Femur (tissue), 1 donor: ENCODE measurements at regions not wholly inside any gene's neighbourhood (a gene's known extent, or its start where the extent isn't known, plus 50 kb on each side); places are given as distances from the start of the nearest gene placed in this dataset.

Source experiments
- DNase-seq: peaks from one replicate; pipeline ENCODE4 v3.0.0-alpha.2; 2017

DNA sequence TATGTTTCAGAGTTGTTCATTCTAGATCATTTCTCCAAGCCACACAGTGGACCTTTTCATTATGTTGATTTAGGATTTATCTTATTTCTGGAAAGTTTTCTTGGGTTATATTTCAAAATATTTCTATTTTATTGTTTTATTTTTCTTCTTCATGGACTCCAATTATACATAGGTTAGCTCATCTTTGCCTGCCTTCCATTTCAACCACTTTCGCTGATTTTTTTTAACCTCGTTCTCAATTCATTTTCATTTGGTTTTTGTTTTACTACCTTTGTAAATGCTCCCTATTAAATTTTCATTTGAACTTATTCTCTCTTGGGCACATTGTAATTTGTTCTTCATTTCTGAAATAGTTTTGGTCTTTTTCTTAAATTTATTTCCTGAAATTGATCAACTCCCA lies 169.0 kb upstream of the PITX1 start:
- no peak for DNase-seq

DNA sequence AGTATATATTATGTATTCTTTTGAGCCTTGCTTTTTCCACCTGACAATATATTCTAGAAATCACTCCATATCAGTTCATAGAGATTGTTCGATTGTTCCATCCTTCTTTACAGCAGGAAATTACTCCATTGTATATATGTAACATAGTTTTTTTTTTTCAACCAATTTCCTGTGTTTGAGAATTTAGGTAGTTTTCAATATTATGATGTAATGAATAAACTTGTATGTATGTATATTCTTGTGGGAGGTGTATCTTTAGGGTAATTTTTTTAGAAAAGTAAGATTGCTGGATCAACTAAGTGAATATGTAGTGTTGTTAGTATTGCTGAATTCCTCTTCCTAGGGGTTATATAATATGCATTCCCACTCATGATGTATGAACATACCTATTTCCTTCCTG lies 165.9 kb upstream of the PITX1 start:
- DNase-seq = no peak

DNA sequence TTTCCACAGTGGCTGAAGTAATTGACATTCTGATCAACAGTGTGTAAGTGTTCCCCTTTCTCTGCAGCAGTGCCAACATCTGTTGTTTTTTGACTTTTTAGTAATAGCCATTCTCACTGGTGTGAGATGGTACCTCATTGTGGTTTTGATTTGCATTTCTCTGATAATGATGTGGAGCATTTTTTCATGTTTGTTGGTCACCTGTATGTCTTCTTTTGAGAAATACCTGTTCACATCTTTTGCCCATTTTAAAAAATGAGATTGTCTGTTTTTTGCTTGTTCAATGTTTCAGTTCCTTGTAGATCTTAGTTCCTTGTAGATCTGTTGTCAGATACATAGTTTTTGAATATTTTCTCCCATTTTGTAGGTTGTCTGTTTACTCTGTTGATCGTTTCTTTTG lies 162.5 kb upstream of the PITX1 start:
- DNase-seq = no peak

DNA sequence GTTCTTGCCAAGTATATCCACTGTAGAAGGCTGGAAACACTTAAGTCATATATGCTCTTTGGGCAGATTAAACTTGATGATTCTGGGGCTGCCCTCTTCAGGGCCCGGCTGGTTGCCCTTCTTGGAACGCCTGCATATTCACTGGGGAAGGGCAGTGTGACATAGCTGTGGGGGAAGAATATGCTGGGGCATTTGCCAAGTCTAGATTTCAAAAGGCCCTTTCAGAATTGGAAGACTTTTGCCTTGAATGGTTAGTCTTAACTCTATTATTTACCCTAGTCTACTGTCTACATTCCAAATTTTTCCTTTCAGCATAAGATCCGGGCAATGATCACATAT lies 161.2 kb upstream of the PITX1 start:
- DNase-seq = no peak

DNA sequence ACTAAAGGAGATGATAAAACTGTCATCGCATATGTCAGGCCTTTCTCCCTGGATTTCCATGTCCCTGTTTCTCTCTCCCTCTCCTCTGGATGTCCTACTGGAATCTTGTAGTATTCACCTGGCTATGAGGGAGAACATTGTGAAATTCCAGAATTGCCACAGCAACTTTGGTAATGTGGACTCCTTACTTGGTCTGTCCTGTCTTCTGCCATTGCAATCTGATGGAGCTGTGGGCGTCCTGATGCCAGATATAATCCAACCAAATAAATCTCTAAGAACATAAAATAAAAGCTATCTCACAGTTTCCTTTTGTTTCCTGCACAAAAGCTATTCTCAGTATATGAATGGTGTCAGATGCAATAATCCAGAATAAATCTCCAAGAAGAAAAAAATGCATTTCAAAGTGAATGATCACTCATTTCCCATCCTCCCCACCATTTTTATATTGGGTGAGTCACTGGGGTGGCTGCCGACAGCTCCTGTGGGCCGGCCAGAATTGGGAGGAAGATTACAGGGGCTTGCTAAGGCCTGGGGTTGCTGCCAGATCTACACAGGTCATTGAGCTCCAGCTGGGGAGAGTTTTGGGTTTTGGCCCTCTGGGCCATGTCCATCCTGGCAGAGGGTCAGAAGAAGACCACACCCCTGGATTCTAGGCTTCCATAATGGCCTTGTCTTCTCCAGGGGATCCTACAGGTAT lies 160.7 kb upstream of the PITX1 start:
- peak; percentile 73 for DNase-seq

DNA sequence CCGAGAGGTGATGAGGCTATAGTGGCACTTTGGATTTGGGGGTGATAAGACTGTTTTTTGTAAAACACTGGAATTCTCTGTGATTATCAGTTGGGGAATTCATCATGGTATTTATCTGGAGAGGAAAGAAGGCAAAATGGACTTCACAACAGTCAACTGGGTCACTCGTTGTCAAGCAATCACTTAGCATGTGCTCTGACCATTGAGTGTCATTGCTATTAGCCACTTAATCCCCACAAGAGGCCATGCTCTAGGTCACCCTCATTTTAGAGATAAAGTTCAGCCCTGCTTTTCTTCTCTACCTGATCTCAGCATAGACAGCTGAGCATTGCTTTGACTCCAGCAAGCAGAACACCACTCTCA lies 160.1 kb upstream of the PITX1 start:
- no peak for DNase-seq

DNA sequence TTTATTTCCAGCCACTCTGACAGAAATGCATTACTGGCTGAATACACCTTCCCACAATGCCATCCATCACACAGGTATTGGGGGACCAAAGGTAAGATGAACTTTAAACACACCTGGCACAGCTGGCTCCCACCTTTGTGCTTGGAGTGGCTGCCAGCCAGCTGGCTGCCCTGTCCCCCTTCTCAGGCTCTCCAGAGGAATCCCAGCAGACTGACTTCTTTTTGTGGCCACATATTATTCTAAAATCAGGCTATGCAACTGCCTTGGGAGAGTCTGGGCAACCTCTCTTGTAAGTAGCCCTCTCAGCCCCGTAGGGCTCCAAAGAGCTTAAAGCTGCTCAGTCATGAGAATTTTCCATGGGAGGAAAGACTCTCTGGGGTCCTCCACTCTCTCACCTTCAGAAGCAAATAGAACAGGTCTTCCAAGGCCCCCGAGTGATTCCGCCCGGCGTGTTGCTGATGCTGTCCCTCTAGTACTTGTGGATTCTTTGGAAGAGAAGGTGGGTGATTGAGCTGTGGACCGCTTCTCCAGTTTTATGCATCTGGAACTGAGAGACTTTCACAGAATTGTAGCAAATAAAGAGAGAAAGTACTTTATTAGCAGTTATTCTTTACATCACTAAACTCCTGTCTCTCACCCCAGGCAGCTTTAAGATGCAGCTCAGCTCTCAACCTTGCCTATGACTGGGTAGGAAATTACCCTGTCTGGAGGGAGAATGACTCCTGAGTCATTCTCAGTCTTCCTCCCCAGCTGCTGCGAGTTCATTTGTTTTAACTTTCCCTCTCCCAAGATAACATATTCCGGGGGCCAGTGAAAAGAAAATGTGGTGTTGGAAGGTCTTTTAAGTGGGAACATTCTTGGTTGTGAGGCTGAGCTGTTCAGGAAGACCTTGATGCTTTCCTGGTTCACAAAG lies 159.4 kb upstream of the PITX1 start:
- no peak for DNase-seq

DNA sequence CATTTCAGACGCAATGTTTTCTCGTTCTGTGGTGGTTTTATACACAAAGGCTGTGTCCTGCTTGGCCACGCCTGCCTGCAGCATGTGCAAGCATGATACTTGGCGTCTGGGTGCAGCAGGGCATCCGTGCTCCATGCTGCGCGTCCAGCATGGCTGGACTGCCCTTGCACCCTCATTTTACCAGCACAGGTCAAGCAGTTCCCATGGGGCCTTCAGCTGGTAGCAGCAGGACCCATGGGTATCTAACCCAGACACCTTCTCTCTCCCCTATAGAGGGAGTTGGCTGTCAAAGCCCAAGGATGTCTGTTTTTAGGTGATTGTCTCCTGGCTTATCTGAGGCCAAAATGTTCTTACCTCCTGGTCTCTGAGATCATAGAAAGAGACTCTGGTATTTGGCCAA lies 158.3 kb upstream of the PITX1 start:
- DNase-seq = no peak

DNA sequence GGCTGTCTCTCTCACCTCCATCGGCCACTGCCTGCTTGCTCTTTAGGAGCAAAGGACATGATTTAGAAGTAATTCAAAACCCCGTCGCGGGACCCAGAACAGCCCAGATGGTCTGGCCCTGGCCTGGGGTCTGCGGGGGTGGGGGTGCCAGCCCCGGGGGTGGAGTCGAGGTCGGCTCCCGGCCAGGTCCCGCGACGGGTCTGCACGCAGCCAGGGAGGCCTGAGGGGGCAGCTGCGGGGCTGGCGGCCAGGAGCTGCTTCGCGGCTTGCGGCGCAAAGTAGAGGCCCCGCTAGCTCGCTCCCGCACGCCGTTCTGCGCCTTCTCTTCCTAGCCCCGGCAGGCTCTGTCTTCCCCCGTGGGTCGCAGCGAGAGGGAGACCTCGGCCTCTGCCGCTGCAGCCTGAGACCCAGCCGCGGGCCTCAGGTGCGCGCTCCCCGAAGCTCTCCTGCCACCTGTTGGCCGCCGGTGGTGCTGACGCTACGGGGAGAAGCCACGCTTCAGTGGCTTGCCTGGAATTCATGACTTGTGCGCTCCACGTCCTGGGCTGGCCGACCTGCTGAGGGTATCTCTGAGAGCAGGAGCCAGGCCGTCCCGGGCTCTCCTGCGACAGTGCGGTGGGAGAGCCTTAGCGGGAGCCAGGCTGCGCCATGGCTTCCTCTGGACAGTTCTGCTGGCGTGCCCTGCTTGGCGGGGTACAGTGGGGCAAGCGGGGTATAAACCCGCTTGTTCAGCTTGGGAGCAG lies 157.2 kb upstream of the PITX1 start:
- peak; percentile 89 for DNase-seq

DNA sequence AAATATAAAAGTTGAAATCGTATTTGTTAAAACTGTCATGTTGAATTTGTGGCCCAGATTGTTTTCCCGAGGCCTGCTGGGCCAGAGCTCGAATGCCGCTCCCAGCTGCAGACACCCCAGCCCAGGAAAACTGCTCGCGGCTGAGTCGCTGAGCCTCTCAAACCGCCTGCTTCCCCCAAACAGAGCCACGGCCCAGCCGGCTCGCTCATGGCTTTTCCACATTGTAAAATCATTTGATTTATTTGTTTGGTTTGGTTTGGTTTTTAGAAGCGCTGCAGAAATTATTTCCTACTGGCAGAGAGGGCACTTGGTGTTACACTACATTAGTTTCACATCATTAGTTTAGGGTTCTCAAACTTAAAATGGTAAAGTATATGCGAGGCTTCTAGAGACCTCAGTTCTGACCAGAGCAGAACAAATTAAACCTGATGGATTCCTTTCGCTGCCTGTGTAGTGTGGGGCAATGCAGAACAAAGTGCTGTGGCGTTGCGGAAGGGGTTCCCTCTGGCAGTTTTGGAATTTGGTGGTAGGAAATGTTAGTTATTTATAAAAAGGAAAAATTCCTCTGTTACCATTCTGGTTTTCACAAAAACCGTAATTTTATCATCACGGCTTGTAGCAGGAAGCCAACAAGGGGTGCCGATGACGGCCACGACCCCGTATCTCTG lies 156.5 kb upstream of the PITX1 start:
- DNase-seq = peak; percentile 60

DNA sequence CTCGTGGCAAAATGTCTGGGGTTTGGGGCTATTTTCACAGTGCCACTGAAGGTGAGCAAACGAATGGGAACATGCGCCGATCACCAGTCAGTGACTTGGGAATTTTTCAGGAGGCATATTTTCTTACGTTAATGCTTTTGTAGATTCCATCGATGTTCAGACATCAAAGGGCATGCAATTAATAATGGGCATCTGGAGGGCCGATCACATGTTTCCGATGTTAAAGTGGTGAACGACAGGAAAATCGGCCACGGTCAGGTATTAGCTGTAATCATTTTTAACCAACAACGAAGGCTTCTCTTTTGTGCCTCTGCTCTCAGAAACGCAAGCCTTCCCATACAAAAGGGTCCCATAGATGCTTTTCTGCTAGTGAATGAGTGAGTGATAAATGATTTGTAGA lies 155.0 kb upstream of the PITX1 start:
- DNase-seq = no peak

DNA sequence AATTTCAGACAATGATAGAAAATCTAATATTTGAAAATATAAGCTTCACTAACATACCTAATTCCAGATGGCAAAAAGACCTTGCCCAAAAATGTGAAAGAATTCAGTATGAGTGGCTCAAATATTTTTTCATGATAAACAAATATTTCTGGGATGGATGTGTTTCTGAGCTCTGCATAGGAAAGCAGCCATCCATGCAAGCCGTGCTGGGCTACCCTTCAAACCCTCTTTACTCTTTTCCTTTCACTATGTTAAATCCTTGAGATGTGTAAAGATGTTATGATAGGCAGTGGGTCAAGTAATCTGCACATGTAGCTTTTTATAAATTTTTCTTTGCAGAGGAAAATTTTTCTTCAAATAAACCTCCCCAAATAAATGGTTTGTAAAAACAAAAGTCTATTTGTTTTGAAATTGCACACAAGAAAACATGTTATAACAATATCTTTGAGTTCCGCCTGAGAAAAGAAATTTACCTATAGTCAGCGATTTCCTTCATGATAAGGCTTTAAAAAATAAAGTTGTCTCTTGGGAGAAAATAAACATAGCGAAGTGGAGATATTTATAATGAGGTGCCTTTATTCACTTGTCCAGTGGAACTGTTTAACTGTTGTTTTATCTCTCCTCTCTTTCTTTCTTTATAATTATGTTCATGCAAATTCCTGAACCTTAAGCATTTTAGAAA lies 154.3 kb upstream of the PITX1 start:
- no peak for DNase-seq

DNA sequence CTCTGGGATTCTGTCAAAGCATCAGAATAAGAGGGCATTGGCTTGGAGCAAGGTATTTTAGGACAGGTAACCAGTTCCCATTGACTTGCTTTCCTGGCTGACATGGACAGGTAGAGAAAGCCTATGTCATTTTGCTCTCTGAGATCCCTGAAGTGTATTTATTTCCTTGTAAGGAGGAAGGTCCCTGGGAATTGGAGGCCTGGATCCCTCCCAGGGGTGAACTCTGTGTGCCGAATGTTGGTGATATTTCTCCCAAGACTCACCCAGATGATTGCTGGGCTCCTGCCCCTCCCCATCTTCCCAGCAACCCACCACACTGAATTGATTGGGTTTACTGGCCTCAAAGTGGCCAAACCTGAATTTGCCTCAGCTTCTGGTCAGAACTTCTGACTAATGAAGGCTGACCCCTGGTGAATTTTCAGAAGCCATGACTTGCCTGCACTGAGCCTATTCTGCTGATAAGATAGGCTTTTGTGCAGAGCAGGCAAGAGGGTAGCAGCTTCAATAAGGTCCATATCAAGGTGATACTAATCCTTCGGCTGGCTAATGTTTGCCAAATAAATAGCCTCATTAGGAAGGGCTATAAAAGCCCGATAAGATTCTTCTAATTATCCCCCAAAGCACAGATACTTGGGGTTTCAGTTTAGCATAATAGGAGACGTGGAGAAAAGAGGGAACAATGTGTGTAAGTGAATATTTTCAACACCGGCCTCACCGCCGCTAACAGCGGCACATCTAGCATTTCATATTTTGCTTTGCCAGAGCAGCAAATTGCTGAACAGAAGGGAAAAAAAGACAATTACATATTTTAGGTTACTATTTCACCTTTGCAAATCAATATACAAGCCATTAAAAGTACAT lies 152.9 kb upstream of the PITX1 start:
- DNase-seq = no peak

DNA sequence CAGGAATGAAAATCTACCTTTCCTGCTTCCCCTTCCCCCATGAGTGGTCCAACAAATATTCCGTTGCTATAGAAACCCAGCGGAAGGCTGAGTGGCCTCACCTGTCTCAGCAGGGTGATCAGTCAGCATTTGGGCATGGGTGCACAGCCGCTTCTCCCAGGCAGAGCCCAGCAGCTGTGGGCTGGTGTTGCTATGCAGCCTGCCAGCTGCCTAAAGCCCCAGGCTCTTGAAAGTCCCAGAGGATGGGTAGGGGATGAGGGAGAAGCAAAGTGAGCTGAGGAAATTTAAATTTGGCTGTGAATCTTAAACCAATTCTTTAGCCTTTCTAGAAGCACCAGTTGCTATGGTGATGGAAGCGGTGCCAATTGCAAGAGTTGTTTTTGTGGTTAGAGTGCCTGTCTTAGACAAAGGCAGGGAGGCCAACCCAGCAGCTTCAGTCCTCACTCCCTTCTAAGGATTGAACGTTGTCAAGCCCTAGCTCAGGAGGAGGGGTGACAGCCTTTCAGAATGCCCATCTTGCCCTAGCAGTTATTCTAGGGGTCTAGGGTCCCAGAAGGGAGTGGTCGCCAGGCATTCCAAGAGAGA lies 151.5 kb upstream of the PITX1 start:
- peak; percentile 75 for DNase-seq

DNA sequence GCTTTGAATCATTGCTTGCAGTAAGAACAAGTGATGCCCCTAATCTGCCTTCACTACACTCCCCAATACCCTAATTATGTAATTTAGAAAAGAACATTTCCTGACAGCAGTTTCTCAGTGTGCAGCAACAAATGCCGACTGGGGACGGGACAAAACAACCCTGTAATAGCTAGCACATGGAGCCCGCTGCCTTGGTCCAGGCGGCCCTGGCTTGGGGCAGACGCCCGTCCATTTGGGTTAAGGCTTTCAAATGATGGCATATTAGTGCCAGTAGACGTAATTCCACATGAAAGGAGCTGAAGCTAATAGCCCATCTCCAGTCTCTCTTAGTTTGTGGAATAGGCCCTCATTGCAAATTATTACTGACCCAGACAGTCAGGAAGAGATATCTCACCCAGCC lies 150.6 kb upstream of the PITX1 start:
- no peak for DNase-seq

DNA sequence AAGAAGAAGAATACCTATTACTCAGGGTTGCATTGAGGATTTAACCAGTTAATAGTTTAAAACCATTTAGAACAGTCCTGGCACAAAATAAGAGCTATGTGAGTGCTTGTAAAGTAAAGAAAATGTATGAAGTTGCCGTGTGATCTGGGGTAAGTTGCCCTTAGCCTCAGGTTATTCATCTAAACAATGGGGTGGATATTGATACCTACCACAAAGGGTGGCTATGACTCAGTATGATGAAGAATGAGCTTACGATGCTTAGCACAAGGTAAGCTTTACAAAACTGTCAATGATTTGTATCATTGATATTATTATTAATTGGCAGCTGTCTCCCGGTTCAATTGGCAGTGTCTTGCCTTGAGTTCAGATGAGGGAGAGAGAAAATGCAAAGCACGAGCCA lies 149.4 kb upstream of the PITX1 start:
- DNase-seq = no peak

DNA sequence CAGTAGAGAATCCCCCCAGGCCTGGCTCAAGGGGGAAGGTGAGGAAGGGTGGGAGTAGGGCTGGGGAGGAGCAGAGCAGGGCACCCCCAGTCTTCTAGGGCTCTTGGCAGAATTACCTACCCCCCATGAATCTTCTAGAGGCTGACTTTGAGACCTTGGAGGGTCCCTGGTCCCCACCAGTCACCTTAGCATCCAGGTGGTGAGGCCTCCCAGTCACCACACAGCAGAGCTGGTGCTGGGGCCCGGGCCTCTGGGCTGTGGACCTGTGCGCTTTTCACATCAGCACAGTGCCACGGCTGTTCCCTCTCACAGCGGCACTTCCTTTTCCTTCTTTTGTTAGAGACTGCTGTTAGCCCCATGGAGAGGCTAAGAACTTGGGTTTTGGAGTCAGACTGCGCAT lies 148.6 kb upstream of the PITX1 start:
- DNase-seq = no peak

DNA sequence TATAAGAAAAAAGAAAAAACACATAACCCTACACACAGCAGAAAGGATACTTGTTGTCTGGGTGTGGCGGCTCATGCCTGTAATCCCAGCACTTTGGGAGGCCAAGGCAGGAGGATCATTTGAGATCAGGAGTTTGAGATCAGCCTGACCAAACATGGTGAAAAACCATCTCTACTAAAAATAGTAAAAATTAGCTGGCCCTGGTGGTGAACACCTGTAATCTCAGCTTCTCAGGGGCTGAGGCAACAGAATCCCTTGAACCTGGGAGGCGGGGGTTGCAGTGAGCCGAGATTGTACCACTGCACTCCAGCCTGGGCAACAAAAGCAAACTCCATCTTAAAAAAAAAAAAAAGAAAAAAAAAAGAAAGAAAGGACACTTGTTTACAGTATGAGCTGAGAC lies 147.6 kb upstream of the PITX1 start:
- DNase-seq = no peak

DNA sequence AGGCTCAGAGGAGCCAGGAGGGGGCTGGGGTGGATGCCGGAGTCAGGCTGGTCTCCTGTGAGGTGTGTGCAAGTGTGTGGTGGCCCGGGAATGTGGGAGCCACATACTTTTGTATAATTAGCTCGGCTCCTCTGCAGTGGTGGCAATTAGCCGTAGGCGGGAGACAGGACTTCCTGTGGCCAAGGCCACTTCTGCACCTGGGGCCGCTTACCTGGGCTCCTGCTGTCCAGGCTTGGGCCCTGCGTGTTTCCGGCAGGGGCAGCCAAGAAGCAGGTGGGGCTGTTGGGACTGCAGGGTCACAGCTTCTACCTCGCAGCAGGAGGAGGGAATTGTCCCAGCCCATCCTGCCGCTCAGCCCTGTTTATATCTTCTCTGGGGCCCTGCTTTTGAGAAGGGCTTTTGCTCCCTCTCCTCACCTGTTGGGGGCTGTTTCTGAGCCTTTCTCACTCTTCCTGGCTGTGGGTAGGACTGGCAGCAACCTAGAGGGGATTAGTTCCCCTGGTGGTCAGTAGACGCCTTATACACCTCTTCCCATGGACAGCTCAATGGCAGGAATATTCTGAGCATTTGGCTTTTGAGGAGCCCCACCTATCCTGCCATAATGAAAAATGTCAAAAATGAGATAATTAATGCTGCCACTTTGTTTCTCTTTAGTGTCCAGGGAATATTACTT lies 145.4 kb upstream of the PITX1 start:
- no peak for DNase-seq

DNA sequence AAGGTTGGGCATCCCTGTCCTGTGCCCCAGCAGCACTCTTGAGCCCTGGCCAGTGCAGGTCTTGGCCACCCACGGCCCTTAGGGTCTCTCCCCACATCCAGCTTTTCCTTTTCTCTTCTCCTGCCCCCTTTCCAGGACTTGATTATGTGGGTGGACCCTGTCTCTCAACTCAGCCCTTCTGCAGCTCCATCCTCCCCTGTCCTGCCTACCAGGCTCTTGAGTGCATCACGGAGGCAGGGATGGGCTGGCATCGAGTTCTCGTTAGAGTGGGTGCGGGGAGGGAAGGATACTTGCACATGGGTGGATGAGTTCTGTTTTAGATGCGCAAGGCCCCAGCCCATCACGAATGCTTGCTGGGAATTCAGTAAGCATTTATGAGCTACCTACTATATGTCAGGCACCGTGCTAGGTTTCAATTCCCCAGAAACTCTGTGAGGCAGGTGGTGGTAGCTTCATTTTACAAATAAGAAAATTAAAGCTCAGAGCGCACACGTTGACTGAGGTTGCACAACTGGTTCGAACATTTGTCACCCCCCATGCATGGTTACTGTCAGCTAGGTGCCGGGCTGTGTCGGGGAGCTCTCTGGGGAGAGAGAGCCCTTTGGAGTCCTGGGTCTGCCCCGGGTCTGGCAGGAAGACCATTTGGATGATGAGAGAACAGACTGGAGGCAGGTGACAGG lies 144.6 kb upstream of the PITX1 start:
- no peak for DNase-seq
